GM18520 (cell line): ENCODE measurements at regions not wholly inside any gene's neighbourhood (a gene's known extent, or its start where the extent isn't known, plus 50 kb on each side); places are given as distances from the start of the nearest gene placed in this dataset.

ENCODE experiments used
- ATAC-seq: cut with Tn5 transposase; IDR thresholded peaks from one replicate; pipeline ENCODE4 v1.9.1; 2021; ENCODE audit not compliant: unreplicated experiment

- ATAC-seq = no peak
Measured at GRCh38 chr6:40910260-40910893, 128.6 kb downstream of the UNC5CL start.

- ATAC-seq = no peak
Measured at GRCh38 chr6:40909811-40910210, 129.2 kb downstream of the UNC5CL start.

GRCh38 chr6:40907198-40907701 is 131.8 kb downstream of the UNC5CL start:
- no peak for ATAC-seq

- no peak for ATAC-seq
Measured at GRCh38 chr6:40906759-40907158, 132.3 kb downstream of the UNC5CL start.

- no peak for ATAC-seq
Measured at GRCh38 chr6:40904583-40905194, 134.3 kb downstream of the UNC5CL start.

- no peak for ATAC-seq
Measured at GRCh38 chr6:40903456-40903855, 135.6 kb downstream of the UNC5CL start.

- no peak for ATAC-seq
Measured at GRCh38 chr6:40901322-40902055, 137.5 kb downstream of the UNC5CL start.

GRCh38 chr6:40900791-40901190 is 138.2 kb downstream of the UNC5CL start:
- ATAC-seq = no peak

- ATAC-seq = no peak
Measured at GRCh38 chr6:40899684-40900155, 139.3 kb downstream of the UNC5CL start.

GRCh38 chr6:40898073-40898472 is 140.9 kb downstream of the UNC5CL start:
- ATAC-seq = no peak

GRCh38 chr6:40897390-40898003 is 141.5 kb downstream of the UNC5CL start:
- no peak for ATAC-seq

GRCh38 chr6:40896696-40897095 is 142.3 kb downstream of the UNC5CL start:
- ATAC-seq = no peak

- no peak for ATAC-seq
Measured at GRCh38 chr6:40894962-40895799, 143.8 kb downstream of the UNC5CL start.

GRCh38 chr6:40893021-40893420 is 146.0 kb downstream of the UNC5CL start:
- no peak for ATAC-seq

- no peak for ATAC-seq
Measured at GRCh38 chr6:40892223-40892622, 146.8 kb downstream of the UNC5CL start.

- ATAC-seq = no peak
Measured at GRCh38 chr6:40891686-40892085, 147.3 kb downstream of the UNC5CL start.

GRCh38 chr6:40891131-40891530 is 147.9 kb downstream of the UNC5CL start:
- no peak for ATAC-seq

GRCh38 chr6:40889137-40889832 is 149.7 kb downstream of the UNC5CL start:
- ATAC-seq = no peak

GRCh38 chr6:40888456-40888990 is 150.5 kb downstream of the UNC5CL start:
- ATAC-seq = no peak
